NCI-H1436 (cell line): ENCODE measurements at regions not wholly inside any gene's neighbourhood (a gene's known extent, or its start where the extent isn't known, plus 50 kb on each side); places are given as distances from the start of the nearest gene placed in this dataset.

ENCODE experiments used
- DNase-seq: peaks from one replicate; lab custom pipeline; 2025; lab: John Stamatoyannopoulos, UW

DNA sequence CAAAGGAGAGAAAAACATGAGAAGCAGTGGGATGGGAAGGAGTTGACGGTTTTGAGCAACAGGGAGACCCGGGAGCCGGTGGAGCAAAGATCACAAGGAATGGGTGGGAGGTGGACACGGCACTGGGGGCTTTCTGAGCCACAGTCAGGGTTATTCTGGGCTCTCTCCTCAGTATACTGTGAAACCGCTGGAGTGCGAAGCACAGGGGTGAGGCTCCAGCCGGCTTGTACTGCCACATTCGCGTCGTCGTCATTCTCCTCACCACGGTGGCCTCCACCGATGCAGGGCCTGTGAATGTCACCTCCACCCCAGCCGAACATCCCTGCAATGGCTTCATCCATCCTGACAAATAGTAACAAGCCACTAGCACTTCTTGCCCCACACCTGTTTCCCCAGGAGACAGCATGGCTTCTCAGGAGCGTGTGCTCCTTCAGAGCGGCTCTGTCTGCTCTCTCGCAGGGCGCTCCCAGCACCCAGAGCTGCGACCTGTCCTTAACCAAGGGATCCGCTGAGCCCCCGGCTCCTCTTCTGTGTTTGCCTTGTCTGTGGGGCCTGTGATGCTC, 1165.3 kb downstream of the TBC1D22A start:
- DNase-seq = no peak

DNA sequence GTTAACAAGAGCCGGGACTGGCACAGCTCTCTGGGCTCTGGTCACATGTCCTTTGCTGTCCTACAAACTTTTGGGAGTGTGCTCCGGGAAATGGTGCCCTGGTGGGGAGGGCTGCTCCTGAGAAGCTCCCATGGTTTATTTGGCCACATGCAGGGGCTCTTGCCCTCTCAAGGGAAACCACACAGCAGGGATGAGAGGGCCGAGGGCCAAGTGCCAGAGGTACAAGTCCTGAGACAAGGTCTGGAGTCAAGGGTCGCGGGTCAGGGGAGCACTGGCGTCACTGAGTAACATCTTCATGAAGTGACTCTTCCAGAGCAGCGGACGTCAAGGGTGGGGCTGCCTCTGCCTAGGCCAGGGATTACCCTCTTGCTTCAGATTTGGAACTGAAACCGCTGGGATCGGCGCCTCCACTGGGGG, 1160.6 kb downstream of the TBC1D22A start:
- no peak for DNase-seq

DNA sequence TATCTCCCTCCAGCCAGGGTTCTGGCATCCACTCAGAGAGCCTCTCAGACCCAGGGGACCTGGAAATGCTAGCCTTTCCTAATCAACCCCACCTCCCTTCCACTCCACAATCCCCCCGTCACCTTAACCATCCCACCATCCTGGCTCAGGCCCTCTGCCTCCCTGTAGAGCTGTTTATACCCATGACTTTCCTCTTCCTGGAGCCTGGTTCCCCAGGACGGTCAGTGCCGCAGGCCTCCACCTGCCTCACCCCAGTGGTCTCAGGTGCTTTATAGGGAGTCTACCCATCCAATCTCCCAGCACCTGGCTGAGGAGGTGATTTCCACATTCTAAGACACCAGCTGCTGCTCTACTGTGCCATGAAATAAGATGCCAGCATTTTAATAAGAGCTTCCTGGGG, 1159.5 kb downstream of the TBC1D22A start:
- DNase-seq = no peak

DNA sequence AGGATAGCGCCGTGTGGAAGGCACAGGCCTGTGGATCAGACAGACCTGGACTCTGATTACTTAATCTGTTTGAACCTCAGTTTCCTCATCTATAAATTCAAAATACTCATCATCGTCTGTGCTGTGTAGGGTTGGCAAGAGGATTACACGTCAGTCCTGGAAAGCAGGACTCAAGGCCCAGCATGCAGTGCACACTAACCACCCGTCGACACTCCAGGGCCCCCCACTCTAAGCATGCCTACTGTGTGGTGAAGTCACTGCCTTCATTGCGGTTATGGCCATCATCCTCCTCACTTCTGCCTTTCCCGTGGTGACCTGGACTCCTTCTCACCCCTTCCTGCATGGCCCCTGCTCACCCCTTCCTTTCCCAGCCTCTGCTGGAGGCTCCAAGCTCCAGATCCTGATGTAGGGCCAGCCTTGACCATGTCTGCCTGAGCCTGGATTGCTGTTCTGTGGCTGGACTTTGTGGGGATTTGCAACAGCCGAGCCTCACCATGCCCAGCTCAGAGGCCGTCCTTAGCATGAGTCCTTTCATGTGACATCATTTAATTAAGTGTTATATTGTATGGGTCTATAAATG, 1158.0 kb downstream of the TBC1D22A start:
- DNase-seq = no peak

DNA sequence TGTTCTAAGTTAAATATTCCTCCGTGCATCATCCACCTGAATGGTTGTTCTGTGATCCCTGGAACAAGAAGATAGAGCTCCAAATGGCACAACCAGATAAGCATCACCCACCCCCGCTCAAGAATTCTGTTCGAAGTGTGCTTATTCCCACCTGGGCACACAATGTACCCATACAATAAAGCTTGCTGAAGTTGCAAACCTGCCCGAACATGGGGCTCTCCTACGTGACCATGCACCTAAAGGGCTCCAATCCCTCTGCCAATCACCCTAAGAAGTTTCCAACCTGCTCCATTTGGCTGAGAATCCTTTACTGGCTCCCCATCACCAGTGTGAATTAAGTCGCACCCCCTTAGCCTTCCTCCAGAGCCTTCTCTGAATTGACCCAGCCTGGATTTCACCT, 1157.4 kb downstream of the TBC1D22A start:
- no peak for DNase-seq

DNA sequence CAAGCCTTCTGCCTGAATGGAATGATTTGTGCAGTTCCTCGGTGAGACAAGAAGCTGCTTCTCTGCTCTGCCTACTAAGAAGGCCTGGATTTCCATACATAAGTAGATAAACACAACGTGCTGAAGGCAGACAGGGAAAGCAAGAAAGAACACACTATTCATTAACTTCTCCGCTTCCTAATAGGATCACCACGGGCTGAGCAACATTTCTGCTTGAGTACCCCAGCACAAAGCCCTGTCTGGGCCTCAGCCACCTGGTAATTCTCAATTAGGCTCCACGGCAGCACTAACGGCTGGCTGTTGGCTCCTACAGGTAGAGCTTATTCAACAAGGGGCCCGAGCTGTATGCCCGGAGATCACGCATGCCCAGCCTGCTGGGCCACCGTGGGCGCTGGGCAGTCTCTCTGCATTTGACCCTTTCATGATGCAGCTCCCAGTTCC, 1156.6 kb downstream of the TBC1D22A start:
- DNase-seq = no peak

DNA sequence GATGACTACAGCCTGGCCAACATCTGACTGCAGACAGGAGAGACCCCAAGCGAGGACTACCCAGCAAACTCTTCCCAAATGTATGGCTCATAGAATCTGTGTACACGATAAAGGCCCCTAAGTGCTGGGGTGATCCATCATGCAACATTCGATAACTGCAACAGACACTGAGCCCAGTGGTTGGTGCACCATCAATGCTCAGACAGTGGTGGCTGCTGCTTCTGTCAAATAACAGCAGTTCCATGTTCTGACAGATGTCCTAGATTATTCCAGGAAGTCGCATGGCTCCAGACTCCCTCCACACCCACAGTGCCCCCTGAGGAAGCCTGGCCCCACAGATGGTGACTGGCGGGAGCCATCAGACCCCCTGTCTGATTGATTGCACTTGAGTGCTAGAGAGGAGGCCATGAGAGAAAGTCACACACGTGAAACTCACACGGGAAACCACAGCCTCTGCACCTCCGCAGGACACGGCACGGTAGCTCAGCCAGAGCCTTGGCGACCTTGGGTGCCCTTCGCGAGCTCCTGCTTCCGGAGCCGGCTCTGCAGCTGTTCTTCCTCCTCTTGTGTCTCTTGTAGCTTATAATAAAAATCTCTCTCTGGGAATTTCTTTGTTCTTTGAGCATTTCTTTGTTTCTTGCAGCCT, 1155.9 kb downstream of the TBC1D22A start:
- no peak for DNase-seq

DNA sequence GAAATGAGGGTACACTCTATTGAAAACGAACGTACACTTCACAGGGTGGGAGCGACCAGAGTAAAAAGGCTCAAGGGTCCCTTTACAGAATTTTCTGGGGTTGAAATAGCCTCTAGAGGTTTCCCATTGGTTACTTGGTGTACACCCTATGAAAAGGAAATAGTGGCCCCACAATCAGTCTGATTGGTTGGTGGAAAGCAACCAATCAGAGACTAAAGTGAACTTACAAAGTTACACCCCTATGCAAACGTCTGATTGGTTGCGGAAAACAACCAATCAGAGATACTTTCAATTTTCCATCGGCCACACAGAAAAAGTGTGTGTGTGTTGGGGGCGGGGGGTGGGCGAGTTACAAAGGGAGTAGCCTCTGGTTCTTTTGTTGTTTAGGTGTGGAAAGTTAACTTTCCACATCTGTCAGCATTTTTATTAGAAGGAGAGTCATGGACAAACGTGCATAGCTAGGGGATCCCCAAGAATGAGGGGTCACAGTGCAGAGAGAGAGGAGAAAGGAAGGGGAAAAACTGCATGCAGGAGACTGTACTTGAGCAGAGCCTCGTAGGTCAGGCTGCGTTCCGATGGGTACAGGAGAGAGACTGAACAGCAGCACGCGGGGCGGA, 1152.1 kb downstream of the TBC1D22A start:
- DNase-seq = no peak

DNA sequence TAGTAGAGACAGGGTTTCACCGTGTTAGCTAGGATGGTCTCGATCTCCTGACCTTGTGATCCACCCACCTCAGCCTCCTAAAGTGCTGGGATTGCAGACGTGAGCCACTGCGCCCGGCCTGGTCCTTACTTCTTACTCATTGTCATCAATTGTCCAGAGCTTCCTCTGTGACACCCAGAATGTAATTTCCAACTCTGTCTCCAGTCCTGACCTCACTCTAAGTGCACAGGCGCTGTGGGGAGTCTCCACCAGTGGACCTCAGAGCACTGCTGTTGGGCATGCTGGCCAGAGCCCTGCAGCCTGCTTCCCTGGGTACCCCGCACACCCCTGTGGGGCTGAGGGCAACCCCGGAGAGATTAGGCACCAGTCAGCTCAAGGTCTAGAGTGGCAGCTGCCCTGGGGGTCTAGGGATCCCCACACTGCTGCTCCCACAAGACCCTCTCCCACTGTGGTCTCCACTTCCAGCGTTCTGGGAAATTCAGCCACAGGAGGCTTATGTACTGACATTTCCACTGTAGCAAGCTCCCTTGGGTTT, 1140.3 kb downstream of the TBC1D22A start:
- no peak for DNase-seq

DNA sequence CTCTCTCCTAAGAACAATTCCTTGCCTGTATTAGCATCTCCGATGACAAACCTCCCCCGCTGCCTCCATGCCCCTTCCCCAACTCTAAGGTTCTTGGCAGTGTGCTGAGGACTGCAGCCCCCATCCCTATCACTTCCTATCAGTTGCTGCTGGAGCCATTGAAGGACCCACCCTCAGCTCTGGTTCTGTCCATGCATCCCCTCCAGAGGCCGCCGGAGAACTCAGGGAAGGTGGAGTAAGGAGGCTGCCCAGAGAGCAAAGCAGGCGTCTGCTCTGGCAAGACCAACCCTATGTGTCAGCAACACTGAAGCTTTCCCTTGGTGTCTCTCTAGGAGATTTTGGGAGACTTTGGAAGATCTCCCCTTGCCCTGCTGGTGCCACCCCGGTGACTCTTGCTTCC, 1139.5 kb downstream of the TBC1D22A start:
- no peak for DNase-seq

DNA sequence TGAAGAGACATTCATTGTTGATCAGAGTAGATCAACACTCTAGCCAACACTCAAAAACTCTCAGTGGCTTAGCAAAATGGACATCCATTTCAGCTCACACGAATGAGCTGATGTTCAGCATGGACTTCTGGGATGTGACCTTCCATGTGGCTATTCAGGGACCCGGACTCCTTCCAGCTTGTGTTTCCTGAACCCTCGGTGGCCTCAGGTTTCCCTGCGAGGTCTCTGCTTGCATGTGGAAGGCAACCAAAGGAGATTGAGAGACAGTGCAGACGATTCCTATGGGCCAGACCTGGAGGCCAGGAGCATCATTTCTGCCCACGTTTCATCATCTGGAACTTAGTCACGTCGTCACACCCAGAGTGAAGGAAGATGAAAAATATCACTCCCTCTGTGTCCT, 1137.4 kb downstream of the TBC1D22A start:
- DNase-seq = no peak

DNA sequence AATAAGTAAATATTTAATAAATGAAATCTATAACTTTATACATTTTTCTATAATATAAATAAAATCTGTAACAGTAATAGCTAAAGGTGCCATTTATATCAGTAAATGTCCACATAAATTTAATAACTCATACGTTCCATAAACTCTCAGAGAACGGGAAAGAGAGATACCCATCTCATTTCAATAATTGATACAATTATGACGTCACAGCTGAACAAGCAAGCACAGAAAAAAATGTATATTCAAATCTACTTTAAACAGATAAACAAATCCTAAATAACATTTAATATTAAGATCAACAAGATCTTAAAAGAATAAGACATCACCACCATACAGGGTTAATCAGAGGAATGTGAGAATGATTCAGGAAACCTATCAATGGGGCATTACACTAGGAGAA, 1136.5 kb downstream of the TBC1D22A start:
- no peak for DNase-seq

DNA sequence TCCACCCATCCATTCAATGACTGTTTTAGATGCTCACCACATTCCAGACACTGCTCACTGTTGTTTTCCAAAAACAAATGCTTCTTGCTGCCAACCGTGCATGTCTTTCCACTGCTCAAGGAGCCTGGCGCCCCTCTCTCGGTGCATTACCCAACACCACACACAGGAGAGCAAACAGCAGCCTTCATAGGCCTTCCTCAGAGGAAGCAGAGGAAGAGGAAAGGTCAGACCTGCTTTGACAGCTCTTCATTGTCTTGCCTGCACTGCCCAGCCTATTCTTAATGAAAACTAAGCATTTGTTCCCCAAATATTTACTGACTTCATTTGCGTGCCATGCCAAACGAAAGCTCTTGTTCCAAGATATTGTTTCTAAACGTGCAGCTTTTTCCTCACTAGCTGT, 1129.2 kb downstream of the TBC1D22A start:
- no peak for DNase-seq

DNA sequence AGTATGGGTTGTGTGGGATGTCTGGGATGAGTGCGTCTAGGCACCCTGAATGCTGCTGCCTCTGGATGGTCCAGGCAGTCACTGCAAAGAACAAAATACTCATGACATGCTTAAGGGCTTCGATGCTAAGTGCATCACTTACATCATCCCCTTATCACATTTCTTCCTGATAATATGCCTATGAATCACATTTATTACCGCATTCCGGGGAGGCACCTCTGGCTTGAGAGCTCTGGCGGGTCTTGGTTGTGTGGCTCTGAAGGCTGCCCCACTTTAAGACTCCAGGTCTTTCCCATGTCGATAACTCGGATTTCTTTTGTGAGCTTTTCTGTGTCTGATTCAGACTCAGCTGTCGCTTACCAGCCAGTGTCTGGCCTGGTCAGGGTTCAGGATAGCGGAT, 1126.4 kb downstream of the TBC1D22A start:
- no peak for DNase-seq

DNA sequence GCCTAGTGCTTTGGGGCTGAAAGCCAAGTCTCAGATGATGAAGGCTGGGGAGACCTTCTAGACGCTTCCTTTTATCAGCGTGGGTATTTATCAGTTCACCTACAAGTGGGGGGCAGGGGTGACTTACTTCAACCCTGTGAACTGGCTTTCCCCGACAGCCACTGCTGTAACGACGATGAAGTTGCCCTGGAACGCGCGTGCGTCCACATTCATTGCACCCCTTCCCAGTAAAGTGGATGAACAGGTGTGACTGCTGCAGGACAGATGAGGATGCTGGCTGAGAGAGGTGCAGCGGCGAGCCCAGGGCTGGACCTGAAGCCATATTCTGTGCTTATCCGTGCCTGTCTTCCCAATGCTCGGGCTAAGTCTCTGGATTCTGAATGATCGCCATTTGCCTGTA, 1122.3 kb downstream of the TBC1D22A start:
- DNase-seq = no peak

DNA sequence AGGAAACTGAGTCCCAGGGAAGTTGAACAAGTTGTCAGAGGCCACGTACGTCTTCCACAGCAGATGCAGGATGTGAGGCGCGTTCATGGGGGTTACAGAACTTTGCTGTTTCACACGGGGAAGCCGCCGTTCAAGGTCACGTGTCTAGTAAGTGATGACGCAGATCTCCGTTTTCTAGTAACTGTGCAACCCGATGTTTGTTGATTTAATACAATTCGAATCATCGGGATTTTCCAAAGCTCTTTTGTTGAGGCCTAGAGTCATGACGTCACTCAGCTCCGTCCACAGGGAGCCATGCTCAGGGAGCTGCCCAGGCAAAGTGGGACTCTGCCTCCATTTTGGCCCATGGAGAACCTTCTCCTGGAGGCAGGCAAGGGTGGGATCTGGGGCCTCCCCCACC, 1121.8 kb downstream of the TBC1D22A start:
- no peak for DNase-seq

DNA sequence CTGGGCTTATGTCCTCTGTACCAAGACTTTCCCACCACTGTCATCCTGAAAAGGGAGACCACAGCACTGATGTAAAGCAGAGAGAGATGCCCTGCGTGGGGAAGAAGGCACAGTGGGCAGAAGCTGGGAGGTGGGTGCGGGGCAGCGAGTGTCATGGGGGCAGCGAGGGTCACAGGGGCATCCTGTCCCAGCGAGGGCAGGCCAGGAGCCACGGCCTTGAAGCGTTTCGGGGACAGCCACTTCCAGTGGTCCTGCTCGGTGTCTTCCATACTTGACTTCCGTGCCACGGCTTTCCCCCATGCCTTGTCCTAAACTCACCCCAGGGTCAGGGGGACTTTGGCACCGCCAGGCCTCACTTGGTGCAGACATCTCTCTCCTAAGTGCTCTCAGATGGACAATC, 1121.3 kb downstream of the TBC1D22A start:
- DNase-seq = no peak

DNA sequence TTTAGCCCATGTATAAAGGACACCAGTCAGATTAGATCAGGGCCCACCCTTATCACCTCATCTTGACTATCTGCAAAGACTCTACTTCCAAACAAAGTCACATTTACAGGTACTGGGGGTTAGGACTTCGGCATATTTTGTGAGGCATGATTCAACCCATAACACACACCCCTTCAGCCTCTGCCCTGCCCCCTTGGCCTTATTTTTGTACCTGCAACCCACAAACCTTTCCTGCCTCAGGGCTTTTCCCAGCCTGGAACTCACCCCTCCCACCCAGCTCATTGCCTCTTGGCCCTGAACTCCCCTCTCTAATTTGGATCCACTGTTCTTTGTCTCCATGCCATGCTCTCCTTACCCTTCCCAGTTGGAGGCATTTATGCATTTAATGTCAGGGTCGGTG, 1116.9 kb downstream of the TBC1D22A start:
- DNase-seq = no peak

DNA sequence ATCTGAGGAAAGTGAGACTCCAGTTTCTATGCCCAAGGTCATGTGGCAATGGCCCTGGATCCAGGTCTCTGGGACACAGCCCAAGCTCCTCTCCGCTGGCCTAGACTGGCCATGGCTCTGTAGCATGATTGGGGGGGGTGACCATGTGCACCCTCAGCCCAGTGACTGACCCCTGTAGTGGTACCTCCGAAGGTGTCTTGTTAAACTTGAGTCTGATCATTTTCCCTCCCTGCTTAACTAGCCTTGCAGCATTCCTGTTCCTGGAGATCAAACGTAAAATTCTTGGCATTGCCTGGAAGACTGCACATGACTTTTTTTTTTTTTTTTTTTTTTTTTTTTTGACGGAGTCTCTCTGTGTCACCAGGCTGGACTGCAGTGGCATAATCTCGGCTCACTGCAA, 1116.0 kb downstream of the TBC1D22A start:
- DNase-seq = no peak

DNA sequence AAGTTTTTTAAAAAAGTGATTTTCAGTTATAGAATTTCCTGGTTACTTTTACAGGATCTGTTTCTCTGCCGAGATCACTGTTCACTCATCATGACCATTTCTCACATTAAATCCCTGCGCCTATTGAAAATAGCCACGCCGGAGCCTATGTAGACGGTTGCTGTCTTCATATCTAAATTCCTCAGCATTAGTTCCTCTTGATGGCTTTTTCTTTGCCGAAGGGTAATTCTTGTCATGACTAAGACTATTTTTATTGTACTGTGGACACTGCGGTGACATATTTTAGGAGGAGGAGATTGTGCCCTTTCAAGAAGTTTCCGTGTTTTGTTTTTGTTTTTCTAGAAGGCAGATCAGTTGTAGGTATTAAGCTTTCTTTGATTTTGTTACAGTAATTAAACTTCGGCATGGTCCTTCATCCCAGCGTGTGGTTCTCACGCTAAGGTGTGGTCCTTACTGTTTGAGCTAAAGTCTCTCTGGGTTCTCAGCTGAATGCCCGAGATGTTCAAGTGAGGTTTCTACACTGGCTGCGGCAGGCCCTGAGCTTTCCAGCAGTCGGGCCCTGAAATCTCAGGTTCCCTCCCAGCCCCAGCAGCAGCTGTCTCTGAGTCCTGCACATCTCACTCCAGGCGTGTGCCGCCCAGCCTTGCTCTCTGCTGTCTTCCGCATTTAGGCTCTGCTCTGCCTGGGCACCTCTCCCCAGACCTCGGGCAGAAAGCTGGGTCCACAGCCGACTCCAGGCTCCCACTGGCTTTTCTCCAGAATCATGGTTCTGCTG, 1110.5 kb downstream of the TBC1D22A start:
- DNase-seq = no peak

DNA sequence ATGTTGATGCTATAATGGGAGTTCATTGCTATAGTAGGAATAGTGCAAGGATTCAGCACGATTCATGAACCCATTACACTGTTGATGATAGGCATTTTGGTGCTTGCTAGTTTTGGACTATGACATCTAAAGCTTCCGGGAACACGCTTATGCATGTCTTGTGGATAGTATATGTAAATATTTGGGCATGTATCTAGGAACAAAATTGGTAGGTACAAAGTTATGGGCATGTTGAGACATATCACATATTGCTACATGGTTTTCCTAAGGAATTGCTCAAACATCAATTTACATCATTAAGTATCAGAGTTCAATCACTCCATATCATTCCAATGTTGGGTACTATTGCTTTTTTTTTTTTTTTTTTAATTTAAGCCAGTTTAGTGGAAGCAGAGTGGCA, 1103.2 kb downstream of the TBC1D22A start:
- no peak for DNase-seq

DNA sequence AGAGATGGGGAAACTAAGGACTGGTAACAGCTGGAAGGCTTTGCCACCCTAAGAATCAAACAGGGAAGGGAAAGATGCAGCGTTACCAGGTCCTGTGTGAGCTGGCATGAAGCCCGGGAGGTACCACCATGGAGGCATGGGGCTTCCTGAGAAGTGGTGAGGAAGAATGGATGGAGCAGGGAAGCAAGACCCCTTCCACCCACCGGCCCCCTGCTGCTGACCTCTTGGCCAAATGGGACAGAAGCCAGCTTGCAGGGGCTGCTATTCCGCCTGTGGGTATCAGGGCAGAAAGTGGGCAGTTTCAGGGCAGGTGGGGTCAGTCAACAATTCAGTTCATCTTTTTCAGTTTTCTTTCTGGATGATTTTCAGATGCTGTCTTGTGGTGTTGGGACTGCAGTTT, 1099.9 kb downstream of the TBC1D22A start:
- DNase-seq = no peak
